SK-N-SH treated with all-trans-retinoic acid at 6 μM for 48 hours (cell line): ENCODE measurements at regions not wholly inside any gene's neighbourhood (a gene's known extent, or its start where the extent isn't known, plus 50 kb on each side); places are given as distances from the start of the nearest gene placed in this dataset.
A peak's percentile ranks its signal among the peaks of the same experiment; 100 is the strongest.

Experiments
- ATAC-seq: fragments of 200-7000 bp; cut with Tn5 transposase; 3 replicates; pipeline ENCODE4 v1.9.1; 2020; ENCODE audit warnings: mild to moderate bottlenecking, moderate library complexity
- ARNTL ChIP-seq: fragments of 450-650 bp; formaldehyde crosslinking; IDR thresholded peaks from 2 replicates; pipeline ENCODE4 v1.5.0; 2020; ENCODE audit warnings: low read depth, mild to moderate bottlenecking, moderate library complexity, borderline replicate concordance
- BACH2 ChIP-seq: fragments of 250-450 bp; sonication (Bioruptor Pico); IDR thresholded peaks from 2 replicates; pipeline ENCODE4 v1.9.0; 2021; ENCODE audit warnings: mild to moderate bottlenecking, borderline replicate concordance
- CREB5 ChIP-seq: fragments of 250-450 bp; sonication (Bioruptor Pico); IDR thresholded peaks from 2 replicates; pipeline ENCODE4 v1.5.1; 2020; ENCODE audit warnings: low read depth, mild to moderate bottlenecking, moderate library complexity
- CSRNP3 ChIP-seq: fragments of 250-450 bp; sonication (Bioruptor Pico); IDR thresholded peaks from 2 replicates; pipeline ENCODE4 v1.5.1; 2021; ENCODE audit warnings: mild to moderate bottlenecking, moderate library complexity
- ESRRG ChIP-seq: fragments of 250-450 bp; sonication (Bioruptor Pico); IDR thresholded peaks from 2 replicates; pipeline ENCODE4 v1.6.1; 2021; ENCODE audit warnings: mild to moderate bottlenecking
- GLIS3 ChIP-seq: fragments of 250-450 bp; sonication (Bioruptor Pico); IDR thresholded peaks from 2 replicates; pipeline ENCODE4 v1.5.0; 2020; ENCODE audit warnings: mild to moderate bottlenecking, moderate library complexity
- ISL1 ChIP-seq: fragments of 250-450 bp; sonication (Bioruptor Pico); IDR thresholded peaks from 2 replicates; pipeline ENCODE4 v2.1.2; 2022; ENCODE audit warnings: mild to moderate bottlenecking, moderate library complexity
- OSR1 ChIP-seq: fragments of 250-450 bp; sonication (Bioruptor Pico); IDR thresholded peaks from 2 replicates; pipeline ENCODE4 v1.8.0; 2022; ENCODE audit warnings: moderate library complexity, mild to moderate bottlenecking, inconsistent platforms
- POU6F1 ChIP-seq: fragments of 250-450 bp; sonication (Bioruptor Pico); IDR thresholded peaks from 2 replicates; pipeline ENCODE4 v1.8.0; 2021; ENCODE audit warnings: low read depth, mild to moderate bottlenecking, moderate library complexity, borderline replicate concordance
- RARB ChIP-seq: fragments of 250-450 bp; sonication (Bioruptor Pico); IDR thresholded peaks from 2 replicates; pipeline ENCODE4 v1.8.0; 2021; ENCODE audit warnings: mild to moderate bottlenecking, moderate library complexity
- SNAI2 ChIP-seq: fragments of 250-450 bp; sonication (Bioruptor Pico); IDR thresholded peaks from 2 replicates; pipeline ENCODE4 v1.5.0; 2020; ENCODE audit warnings: mild to moderate bottlenecking, moderate library complexity
- TCF4 ChIP-seq: fragments of 250-450 bp; sonication (Bioruptor Pico); IDR thresholded peaks from 2 replicates; pipeline ENCODE4 v1.8.0; 2021; ENCODE audit warnings: mild to moderate bottlenecking, moderate library complexity, borderline replicate concordance
- TOX ChIP-seq: fragments of 250-450 bp; sonication (Bioruptor Pico); IDR thresholded peaks from 2 replicates; pipeline ENCODE4 v1.8.0; 2021; ENCODE audit warnings: mild to moderate bottlenecking, moderate library complexity, borderline replicate concordance
- TSHZ2 ChIP-seq: fragments of 250-450 bp; sonication (Bioruptor Pico); IDR thresholded peaks from 2 replicates; pipeline ENCODE4 v1.5.0; 2020; ENCODE audit warnings: mild to moderate bottlenecking, moderate library complexity
- ZC3H10 ChIP-seq: fragments of 250-450 bp; sonication (Bioruptor Pico); IDR thresholded peaks from 2 replicates; pipeline ENCODE4 v1.5.1; 2021; ENCODE audit warnings: mild to moderate bottlenecking, moderate library complexity
- ZFP3 ChIP-seq: fragments of 250-450 bp; sonication (Bioruptor Pico); IDR thresholded peaks from 2 replicates; pipeline ENCODE4 v1.5.0; 2020; ENCODE audit warnings: mild to moderate bottlenecking, moderate library complexity
- ZFP30 ChIP-seq: fragments of 450-650 bp; formaldehyde crosslinking; IDR thresholded peaks from 2 replicates; pipeline ENCODE4 v1.5.0; 2022; ENCODE audit warnings: mild to moderate bottlenecking, moderate library complexity
- ZNF565 ChIP-seq: fragments of 450-650 bp; formaldehyde crosslinking; conservative IDR thresholded peaks from 2 replicates; pipeline ENCODE4 v1.5.0; 2020; ENCODE audit warnings: low read depth, mild to moderate bottlenecking, moderate library complexity
- ZNF70 ChIP-seq: fragments of 450-650 bp; formaldehyde crosslinking; IDR thresholded peaks from 2 replicates; pipeline ENCODE4 v1.5.0; 2020; ENCODE audit warnings: mild to moderate bottlenecking, moderate library complexity

- no peak for ATAC-seq
- TF ChIP-seq TCF4 (CRISPR knock-in tag), result no peak
- peak; percentile 70 for TF ChIP-seq ISL1
- TF ChIP-seq, all 23 proteins: peak for 1
Observed at GRCh38 chr13:103941506-103942140, 875.4 kb upstream of the SLC10A2 start.

- ATAC-seq, result no peak
- TF ChIP-seq ISL1, result no peak
- no peak for TF ChIP-seq ESRRG (CRISPR knock-in tag)
- TF ChIP-seq ZFP30, result peak; percentile 41; the same call in 1 of the 2 replicates
- no peak for TF ChIP-seq ZFP3 (CRISPR knock-in tag)
Observed at GRCh38 chr13:103935117-103935516, 868.9 kb upstream of the SLC10A2 start.

GRCh38 chr13:103931885-103932284, 865.7 kb upstream of the SLC10A2 start:
- no peak for ATAC-seq
- TF ChIP-seq ARNTL (CRISPR knock-in tag) (no peak), ZFP30 (no peak), TSHZ2 (CRISPR knock-in tag) (no peak)

- no peak for ATAC-seq
- TF ChIP-seq ZNF565 (CRISPR knock-in tag) (no peak), ARNTL (CRISPR knock-in tag) (no peak), BACH2 (CRISPR knock-in tag) (no peak), TSHZ2 (CRISPR knock-in tag) (no peak), OSR1 (CRISPR knock-in tag) (no peak)
Observed at GRCh38 chr13:103931331-103931845, 865.2 kb upstream of the SLC10A2 start.

GRCh38 chr13:103926118-103926517, 859.9 kb upstream of the SLC10A2 start:
- no peak for ATAC-seq
- TF ChIP-seq ZC3H10 (CRISPR knock-in tag), result no peak
- TF ChIP-seq CREB5 (CRISPR knock-in tag), result no peak
- TF ChIP-seq TCF4 (CRISPR knock-in tag), result no peak
- no peak for TF ChIP-seq TOX (CRISPR knock-in tag)
- no peak for TF ChIP-seq TSHZ2 (CRISPR knock-in tag)
- TF ChIP-seq ZNF565 (CRISPR knock-in tag), result no peak
- no peak for TF ChIP-seq SNAI2 (CRISPR knock-in tag)
- TF ChIP-seq GLIS3 (CRISPR knock-in tag), result no peak
- no peak for TF ChIP-seq ISL1
- no peak for TF ChIP-seq ESRRG (CRISPR knock-in tag)
- TF ChIP-seq POU6F1 (CRISPR knock-in tag), result no peak
- no peak for TF ChIP-seq ZFP3 (CRISPR knock-in tag)
- TF ChIP-seq RARB (CRISPR knock-in tag), result no peak
- no peak for TF ChIP-seq CSRNP3 (CRISPR knock-in tag)
- no peak for TF ChIP-seq ZFP30
- TF ChIP-seq ARNTL (CRISPR knock-in tag), result no peak
- no peak for TF ChIP-seq ZNF70
